Stimulated activated CD4-positive, alpha-beta T cell treated with anti-CD3 and anti-CD28 coated beads, Interleukin-1b, Interleukin-23, amount 100 ng/mL, for 4 hours (primary cell): ENCODE measurements at regions not wholly inside any gene's neighbourhood (a gene's known extent, or its start where the extent isn't known, plus 50 kb on each side); places are given as distances from the start of the nearest gene placed in this dataset.

Source experiments
- DNase-seq, 2 donors: peaks; one replicate each; pipeline ENCODE4 v3.0.0-alpha.2; 2020; ENCODE audit warnings: low read depth in 2 of 2

GRCh38 chr2:217165547-217165946, 305.7 kb upstream of the TNP1 start:
- no peak for DNase-seq

DNA sequence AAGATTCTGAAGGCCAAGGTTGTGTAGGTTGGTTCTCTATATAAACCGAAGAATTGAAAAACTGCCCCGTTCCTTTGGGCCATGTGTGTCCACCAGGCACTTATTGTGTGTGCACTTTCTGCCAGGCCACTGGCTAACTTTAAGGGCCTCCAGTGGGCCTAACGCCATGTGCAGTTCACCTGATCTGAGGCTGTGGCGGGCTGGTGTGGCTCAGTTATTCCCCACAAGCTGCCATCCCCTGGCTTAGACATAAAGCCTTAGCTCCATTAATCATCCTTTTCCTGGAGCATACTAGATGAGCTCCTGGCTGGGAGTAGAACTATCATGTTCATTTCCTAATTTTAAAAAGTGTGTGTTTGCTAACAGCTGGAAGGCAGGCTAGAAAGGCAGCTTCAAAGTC, 304.1 kb upstream of the TNP1 start:
- DNase-seq, result no peak

- DNase-seq, result no peak
These were observed 302.7 kb upstream of the TNP1 start for GRCh38 chr2:217162533-217162932.

GRCh38 chr2:217160978-217161973, 301.4 kb upstream of the TNP1 start:
- DNase-seq, result no peak

GRCh38 chr2:217160103-217160743, 300.4 kb upstream of the TNP1 start:
- no peak for DNase-seq

DNA sequence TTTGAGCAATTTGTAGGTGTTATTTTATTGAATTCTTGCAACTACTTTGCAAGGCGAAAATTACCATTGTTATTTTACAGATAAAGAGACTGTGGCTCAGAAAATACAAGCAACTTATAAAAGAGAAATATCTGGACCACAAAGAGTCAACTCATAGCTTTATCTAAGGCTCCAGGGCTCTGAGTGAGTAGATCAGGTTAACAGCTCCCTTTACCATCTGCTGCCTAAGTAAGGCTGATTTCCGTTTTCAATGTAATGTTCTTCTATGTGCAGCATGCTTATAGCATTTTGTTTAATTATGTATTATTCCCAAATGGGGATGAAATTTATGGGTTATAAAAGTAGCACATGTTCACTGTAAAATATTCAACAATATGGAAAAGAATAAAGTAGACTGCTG, 299.1 kb upstream of the TNP1 start:
- DNase-seq, result no peak

GRCh38 chr2:217157581-217157980, 297.7 kb upstream of the TNP1 start:
- no peak for DNase-seq

GRCh38 chr2:217156801-217157200, 296.9 kb upstream of the TNP1 start:
- DNase-seq, result no peak

DNA sequence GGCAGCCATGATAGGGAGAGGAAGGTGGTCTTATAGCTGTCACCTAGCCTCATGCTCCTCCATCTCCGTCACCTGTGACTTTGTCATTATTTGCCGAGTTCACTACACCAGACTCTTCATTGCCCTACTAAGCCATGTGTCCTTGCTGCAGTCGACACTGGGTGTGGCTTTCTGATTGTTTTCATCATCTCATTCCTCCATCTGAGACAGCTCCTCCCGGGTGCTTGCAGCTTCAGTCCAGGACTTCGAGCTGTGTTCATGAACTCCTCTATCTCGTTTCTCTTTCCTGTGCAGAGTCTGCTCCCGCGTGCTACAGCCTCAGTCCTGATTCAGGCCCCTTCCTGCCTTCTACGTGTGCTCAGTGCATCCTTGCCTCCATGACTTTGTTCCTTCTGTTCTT, 295.1 kb upstream of the TNP1 start:
- no peak for DNase-seq

DNA sequence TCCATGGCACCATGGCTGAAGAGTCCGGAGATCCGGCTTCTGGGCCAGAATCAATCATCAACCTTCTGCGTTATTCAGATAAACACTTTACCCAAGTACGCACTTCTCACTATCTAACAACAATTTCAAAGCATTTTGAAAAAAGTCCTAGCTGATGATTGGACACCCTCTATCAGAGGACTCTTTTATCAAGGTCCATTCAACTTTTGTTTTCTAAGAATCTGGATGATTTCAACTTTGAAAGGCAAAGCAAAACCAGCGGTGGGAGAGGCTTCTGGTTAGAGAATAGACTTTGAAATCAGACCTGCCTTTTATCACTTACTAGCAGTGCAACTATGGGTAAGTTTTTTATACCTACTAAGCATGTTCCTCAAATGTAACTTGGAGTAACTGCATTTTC, 293.6 kb upstream of the TNP1 start:
- DNase-seq, result no peak

DNA sequence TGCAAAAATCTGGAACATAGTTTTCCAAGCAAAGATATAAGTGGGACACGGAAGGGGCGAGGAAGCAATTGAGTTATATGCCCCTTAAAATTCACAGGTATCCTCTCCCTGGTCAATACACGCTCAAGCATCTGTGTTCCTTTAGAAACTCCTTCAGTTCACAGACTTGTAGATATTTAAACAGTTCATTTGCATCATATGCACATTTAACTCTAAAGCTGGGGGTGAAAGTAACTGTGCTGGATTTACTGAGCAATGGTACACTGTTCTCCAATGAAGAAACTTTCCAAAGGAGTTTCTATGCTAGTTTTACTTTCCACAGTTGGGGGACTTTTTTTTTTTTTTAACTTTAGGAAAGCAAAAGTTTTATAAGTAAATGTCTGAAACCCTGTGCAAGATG, 293.0 kb upstream of the TNP1 start:
- no peak for DNase-seq

DNA sequence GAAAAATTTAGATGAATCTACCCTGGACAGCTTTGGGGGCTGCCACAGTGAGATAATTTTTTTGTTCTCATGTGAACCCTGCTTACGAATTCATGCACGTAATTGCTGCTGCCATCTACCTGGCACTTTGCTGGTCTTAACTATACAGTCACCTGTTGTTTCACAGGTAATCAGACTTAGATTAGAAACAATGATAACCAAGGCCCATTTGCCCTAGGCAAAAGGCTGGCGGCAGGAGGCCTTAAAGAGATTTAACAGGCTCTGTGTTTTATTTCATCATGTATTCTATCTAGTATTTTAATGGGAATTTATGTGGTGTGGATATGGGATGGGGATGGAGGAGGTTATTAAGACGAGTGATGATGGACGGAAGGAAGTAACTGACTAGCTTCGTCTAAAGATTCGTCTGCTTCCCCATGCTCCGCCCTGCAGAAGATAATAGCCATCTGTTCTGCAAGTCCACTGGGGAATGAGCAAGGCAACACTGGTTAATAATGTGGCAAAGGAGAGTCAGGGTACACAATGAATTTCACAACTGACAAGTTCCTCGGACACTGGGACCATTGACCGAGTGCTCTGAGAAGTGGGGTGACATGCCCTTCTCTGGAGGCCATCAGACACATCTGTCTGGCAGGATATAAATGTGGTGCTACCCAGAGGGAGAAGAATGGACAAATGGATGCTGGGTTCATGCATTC, 291.8 kb upstream of the TNP1 start:
- DNase-seq, result no peak

GRCh38 chr2:217150236-217150635, 290.4 kb upstream of the TNP1 start:
- DNase-seq, result no peak

- no peak for DNase-seq
These were observed 289.3 kb upstream of the TNP1 start for GRCh38 chr2:217149087-217149660.

- no peak for DNase-seq
These were observed 288.0 kb upstream of the TNP1 start for GRCh38 chr2:217147818-217148217.

- no peak for DNase-seq
These were observed 287.1 kb upstream of the TNP1 start for GRCh38 chr2:217146956-217147355.

DNA sequence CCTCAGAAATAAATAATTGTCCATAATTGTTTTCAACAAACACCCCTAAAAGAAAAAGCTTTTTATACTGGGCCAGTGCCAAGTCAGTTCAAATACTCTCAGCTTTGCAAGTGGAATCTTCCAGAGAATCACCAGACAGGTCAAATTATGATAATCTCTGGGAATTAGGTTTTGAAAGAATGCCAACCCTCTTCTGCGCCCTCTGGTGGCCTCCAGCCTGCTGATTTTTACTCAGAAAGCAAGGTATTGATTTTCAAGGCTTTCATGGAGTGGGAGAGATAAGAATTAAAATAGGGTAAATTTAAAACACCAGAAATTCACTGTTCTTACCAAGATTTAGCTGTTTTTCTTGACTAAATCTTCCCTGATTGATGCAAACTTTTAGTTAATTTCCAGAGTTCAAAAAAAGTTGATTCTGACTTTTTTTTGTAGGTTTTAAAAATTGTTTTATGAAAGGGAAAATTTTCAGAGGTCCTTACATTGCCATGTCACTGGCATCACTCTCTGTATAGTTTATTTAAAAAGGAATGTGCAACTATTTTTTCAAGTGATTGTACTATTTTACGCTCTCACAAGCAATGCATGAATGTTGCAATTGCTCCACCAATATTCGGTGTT, 282.9 kb upstream of the TNP1 start:
- DNase-seq, result no peak

DNA sequence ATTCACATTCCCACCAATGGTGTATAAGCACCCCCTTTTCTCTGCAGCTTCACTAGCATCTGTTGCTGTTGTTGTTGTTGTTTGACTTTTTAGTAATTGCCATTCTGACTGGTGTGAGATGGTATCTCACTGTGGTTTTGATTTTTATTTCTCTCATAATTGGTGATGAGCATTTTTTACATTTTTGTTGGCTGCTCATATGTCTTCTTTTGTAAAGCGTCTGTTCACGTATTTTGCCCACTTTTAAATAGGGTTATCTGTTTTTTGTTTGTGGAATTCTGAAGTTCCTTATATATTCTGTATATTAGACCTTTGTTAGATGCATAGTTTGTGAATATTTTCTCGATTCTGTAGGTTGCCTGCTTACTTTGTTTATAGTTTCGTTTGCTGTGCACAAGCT, 278.4 kb upstream of the TNP1 start:
- no peak for DNase-seq

GRCh38 chr2:217127744-217128143, 267.9 kb upstream of the TNP1 start:
- no peak for DNase-seq

DNA sequence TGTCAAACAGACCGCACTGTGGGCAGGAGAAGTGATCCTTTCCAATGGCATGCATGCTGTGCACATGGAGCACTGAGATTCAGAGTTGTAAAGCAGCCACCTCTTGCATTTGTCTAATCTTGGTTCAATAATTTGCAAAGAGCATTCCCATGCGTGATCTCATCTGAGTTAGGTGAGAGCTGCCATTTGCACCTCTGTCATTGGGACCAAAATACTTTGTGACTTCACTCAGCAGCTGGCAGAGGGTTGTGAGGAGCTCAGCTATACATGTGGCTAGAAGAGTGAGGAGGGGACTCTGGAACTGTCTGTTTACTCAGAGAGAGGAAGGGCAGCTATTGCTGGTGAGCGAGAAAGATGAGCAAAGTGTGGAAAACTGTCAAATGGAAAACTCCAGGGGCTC, 265.1 kb upstream of the TNP1 start:
- DNase-seq, result no peak

- no peak for DNase-seq
These were observed 264.2 kb upstream of the TNP1 start for GRCh38 chr2:217124050-217124449.

- no peak for DNase-seq
These were observed 261.7 kb upstream of the TNP1 start for GRCh38 chr2:217121565-217121964.
